ENCODE measurements at regions not wholly inside any gene's neighbourhood (a gene's known extent, or its start where the extent isn't known, plus 50 kb on each side); places are given as distances from the start of the nearest gene placed in this dataset.

- DNase-seq (ENCODE audit: insufficient read length, low spot score) (no peak), FAIRE-seq (no peak)
- TF ChIP-seq, protein P1, sequence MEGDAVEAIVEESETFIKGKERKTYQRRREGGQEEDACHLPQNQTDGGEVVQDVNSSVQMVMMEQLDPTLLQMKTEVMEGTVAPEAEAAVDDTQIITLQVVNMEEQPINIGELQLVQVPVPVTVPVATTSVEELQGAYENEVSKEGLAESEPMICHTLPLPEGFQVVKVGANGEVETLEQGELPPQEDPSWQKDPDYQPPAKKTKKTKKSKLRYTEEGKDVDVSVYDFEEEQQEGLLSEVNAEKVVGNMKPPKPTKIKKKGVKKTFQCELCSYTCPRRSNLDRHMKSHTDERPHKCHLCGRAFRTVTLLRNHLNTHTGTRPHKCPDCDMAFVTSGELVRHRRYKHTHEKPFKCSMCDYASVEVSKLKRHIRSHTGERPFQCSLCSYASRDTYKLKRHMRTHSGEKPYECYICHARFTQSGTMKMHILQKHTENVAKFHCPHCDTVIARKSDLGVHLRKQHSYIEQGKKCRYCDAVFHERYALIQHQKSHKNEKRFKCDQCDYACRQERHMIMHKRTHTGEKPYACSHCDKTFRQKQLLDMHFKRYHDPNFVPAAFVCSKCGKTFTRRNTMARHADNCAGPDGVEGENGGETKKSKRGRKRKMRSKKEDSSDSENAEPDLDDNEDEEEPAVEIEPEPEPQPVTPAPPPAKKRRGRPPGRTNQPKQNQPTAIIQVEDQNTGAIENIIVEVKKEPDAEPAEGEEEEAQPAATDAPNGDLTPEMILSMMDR (IDR thresholded peaks at IDR 0.05; ENCODE audit: insufficient read depth, missing control alignments): no peak
Observed at GRCh38 chr14:98840091-98840490, 431.9 kb downstream of the BCL11B start.

DNA sequence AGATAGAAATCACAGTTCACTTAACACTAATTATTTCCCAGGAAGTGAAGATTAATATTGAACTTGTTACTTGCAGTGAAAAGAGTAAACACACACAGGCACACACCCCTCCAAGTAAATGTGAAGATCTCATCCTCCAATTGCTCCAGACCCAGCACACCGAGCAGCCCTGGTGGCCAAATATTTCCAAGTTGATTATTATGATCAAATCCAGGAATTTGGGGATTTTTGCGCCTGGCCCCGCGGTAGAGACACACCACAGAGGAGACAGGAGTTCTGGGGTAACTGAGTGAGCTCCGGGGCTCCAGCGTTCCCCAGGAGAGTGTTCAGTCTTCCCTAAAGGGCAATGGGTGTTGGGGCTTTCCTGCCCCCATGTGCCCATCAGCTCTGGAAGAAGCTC, 431.5 kb downstream of the BCL11B start:
- TF ChIP-seq, protein P1 (IDR thresholded peaks at IDR 0.05; ENCODE audit: insufficient read depth, missing control alignments): no peak
- DNase-seq (ENCODE audit: insufficient read length, low spot score) (no peak), FAIRE-seq (no peak)

GRCh38 chr14:98844456-98844855, 427.5 kb downstream of the BCL11B start:
- DNase-seq (ENCODE audit: insufficient read length, low spot score) (no peak), FAIRE-seq (no peak)
- TF ChIP-seq, protein P1 (IDR thresholded peaks at IDR 0.05; ENCODE audit: insufficient read depth, missing control alignments): no peak

- TF ChIP-seq, protein P1 (IDR thresholded peaks at IDR 0.05; ENCODE audit: insufficient read depth, missing control alignments): no peak
- FAIRE-seq (no peak), DNase-seq (ENCODE audit: insufficient read length, low spot score) (no peak)
Observed at GRCh38 chr14:98847521-98848468, 424.2 kb downstream of the BCL11B start.

- FAIRE-seq: no peak
- TF ChIP-seq, protein P1 (IDR thresholded peaks at IDR 0.05; ENCODE audit: insufficient read depth, missing control alignments): no peak
- DNase-seq (ENCODE audit: insufficient read length, low spot score): no peak
Observed at GRCh38 chr14:98853063-98853729, 418.8 kb downstream of the BCL11B start.

- FAIRE-seq (no peak), DNase-seq (ENCODE audit: insufficient read length, low spot score) (no peak)
- TF ChIP-seq, protein P1 (IDR thresholded peaks at IDR 0.05; ENCODE audit: insufficient read depth, missing control alignments): no peak
Observed at GRCh38 chr14:98855926-98856715, 415.9 kb downstream of the BCL11B start.
